Keratinocyte (primary cell): ENCODE measurements at regions not wholly inside any gene's neighbourhood (a gene's known extent, or its start where the extent isn't known, plus 50 kb on each side); places are given as distances from the start of the nearest gene placed in this dataset.

ENCODE experiments used
- DNase-seq: peaks from one replicate; pipeline ENCODE4 v3.0.0-alpha.2; 2011; ENCODE audit warnings: low read depth, missing footprints, low spot score
- FAIRE-seq: peaks from 2 replicates; lab custom pipeline; 2011; peaks lifted over from hg19 to GRCh38; lab: Jason Lieb, UNC
- H2AFZ ChIP-seq: 2 replicates; pipeline ENCODE4 v1.6.0; 2012; ENCODE audit warnings: low read length, control low read depth, inconsistent platforms; ENCODE audit not compliant: control insufficient read depth
- H3K27ac ChIP-seq: 2 replicates; pipeline ENCODE4 v1.5.1; 2011; ENCODE audit warnings: low read length; ENCODE audit not compliant: control insufficient read depth, insufficient read depth
- H3K27me3 ChIP-seq: 3 replicates; pipeline ENCODE4 v1.6.0; 2011; ENCODE audit warnings: low read length; ENCODE audit not compliant: control insufficient read depth, insufficient read depth; ENCODE audit errors: extremely low read depth
- H3K36me3 ChIP-seq, 2 experiments: 2 replicates in 1 of 2; 3 replicates in 1 of 2; pipeline ENCODE4 v1.5.1; 2011; ENCODE audit warnings: low read length in 2 of 2, mild to moderate bottlenecking in 1 of 2; ENCODE audit not compliant: control insufficient read depth in 2 of 2, insufficient read depth in 2 of 2; ENCODE audit errors: extremely low read depth in 1 of 2
- H3K4me1 ChIP-seq: 3 replicates; pipeline ENCODE4 v1.5.1; 2011; ENCODE audit warnings: low read length; ENCODE audit not compliant: control insufficient read depth, insufficient read depth; ENCODE audit errors: extremely low read depth
- H3K4me2 ChIP-seq: 3 replicates; pipeline ENCODE4 v1.6.0; 2011; ENCODE audit warnings: low read depth, low read length; ENCODE audit not compliant: control insufficient read depth, insufficient read depth; ENCODE audit errors: extremely low read depth
- H3K4me3 ChIP-seq, 3 experiments: fragments of 200-600 bp in 1 of 3; sonication (generic) in 1 of 3; 2 replicates in 2 of 3; 3 replicates in 1 of 3; pipeline ENCODE4 v1.5.1; 2011 to 2016; ENCODE audit warnings: low read length in 3 of 3, mild to moderate bottlenecking in 3 of 3, control low read depth in 2 of 3, inconsistent platforms in 1 of 3, low read depth in 1 of 3, mixed read lengths in 1 of 3, mixed run types in 1 of 3, moderate library complexity in 1 of 3; ENCODE audit not compliant: control insufficient read depth in 2 of 3, insufficient read depth in 2 of 3; ENCODE audit errors: extremely low read depth in 1 of 3
- H3K79me2 ChIP-seq: 2 replicates; pipeline ENCODE4 v1.6.0; 2012; ENCODE audit warnings: low read length; ENCODE audit not compliant: control insufficient read depth, insufficient read depth
- H3K9ac ChIP-seq: 3 replicates; pipeline ENCODE4 v1.6.0; 2011; ENCODE audit warnings: low read length; ENCODE audit not compliant: control insufficient read depth, insufficient read depth; ENCODE audit errors: extremely low read depth
- H3K9me1 ChIP-seq: 3 replicates; pipeline ENCODE4 v1.6.0; 2011; ENCODE audit warnings: low read length; ENCODE audit not compliant: control insufficient read depth, insufficient read depth; ENCODE audit errors: extremely low read depth
- H3K9me3 ChIP-seq: 2 replicates; pipeline ENCODE4 v1.5.1; 2012; ENCODE audit warnings: low read depth, low read length; ENCODE audit not compliant: control insufficient read depth
- H4K20me1 ChIP-seq: 3 replicates; pipeline ENCODE4 v1.6.0; 2011; ENCODE audit warnings: low read length; ENCODE audit not compliant: control insufficient read depth, insufficient read depth; ENCODE audit errors: extremely low read depth
- CTCF ChIP-seq, 3 experiments: IDR thresholded peaks in 1 of 3; conservative IDR thresholded peaks in 1 of 3; optimal IDR thresholded peaks in 1 of 3; 2 replicates in 2 of 3; 3 replicates in 1 of 3; pipeline versions ENCODE3 to v1.5.1; 2011; ENCODE audit warnings: low read length in 3 of 3, mild to moderate bottlenecking in 3 of 3, moderate library complexity in 2 of 3, control low read depth in 1 of 3, inconsistent platforms in 1 of 3; ENCODE audit not compliant: insufficient read depth in 2 of 3; ENCODE audit errors: extremely low read depth in 1 of 3
- EZH2 ChIP-seq: IDR thresholded peaks from one replicate; pipeline ENCODE4 v1.6.1; 2012; ENCODE audit warnings: inconsistent platforms, mild to moderate bottlenecking, low read length, moderate library complexity
- dilution Hi-C: fragments of 300-500 bp; cut with MboI; formaldehyde crosslinking; loops from one replicate; pipeline ENCODE4 v1.7.0; 2020; ENCODE audit warnings: low sequenced_read_pairs; ENCODE audit not compliant: extremely low pct_ligation_motif_present

DNA sequence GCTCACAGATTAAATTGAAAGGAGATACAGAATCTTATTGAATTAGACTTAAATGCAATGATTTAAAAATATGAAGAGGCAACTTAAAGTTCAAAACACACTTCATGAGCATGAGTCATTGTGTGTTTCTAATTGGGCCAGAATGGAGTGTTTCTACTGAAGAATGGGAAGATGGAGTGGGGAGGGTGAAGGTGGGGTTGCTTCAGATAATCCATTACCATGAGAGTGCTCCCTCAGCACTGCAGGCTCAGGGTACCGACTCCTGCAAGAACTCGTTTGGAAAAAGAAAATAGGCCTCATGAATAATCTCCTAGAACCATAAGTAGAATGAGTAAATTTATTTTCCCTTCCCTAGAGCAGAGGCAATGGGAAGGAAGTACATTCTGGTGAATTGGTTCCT is 372.8 kb downstream of the TOX3 start:
- no peak overlapping the region for H3K9ac ChIP-seq
- H3K9me1 ChIP-seq = no peaks in the 10 kb centered on the region
- no peaks in the 10 kb centered on the region for H4K20me1 ChIP-seq
- H3K27ac ChIP-seq = no peak overlapping the region
- H2AFZ ChIP-seq = no peak overlapping the region
- no peak for FAIRE-seq
- H3K4me1 ChIP-seq = no peaks in the 10 kb centered on the region
- dilution Hi-C loops = no loop called here
- TF ChIP-seq EZH2 = no peak
- no peak for TF ChIP-seq CTCF (optimal IDR thresholded peaks at IDR 0.05 in 1 of 3, IDR thresholded peaks at IDR 0.05 in 1 of 3, conservative IDR thresholded peaks at IDR 0.05 in 1 of 3; ENCODE audit: extremely low read depth in 1 of 3, insufficient read depth in 2 of 3, low read length in 3 of 3)
- H3K27me3 ChIP-seq = no peaks in the 10 kb centered on the region
- no peaks in the 10 kb centered on the region for H3K36me3 ChIP-seq
- H3K79me2 ChIP-seq = no peaks in the 10 kb centered on the region
- no peak overlapping the region for H3K4me3 ChIP-seq
- H3K4me2 ChIP-seq = no peak overlapping the region
- no peaks in the 10 kb centered on the region for H3K9me3 ChIP-seq
- no peak for DNase-seq

DNA sequence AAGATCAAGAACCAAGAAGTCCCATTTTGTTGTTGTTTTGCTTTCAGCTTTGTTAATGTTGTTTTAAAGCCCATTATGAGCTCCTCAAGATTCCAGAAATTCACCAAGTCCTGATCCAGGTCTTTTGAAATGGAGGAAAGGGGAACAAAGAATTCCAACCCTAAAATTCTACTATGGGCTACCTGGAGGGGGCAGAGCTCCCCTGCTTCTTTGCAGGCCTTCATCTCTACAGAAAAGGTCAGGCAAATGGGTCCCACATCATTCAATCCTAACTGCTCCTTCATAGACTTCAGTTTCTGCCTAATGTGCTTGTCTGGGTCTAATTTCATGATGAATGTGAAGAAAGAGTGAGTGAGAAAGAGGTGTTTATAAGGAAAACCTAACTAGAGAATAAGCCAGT is 375.5 kb downstream of the TOX3 start:
- no peak overlapping the region for H3K4me3 ChIP-seq
- no peaks in the 10 kb centered on the region for H3K9me1 ChIP-seq
- no peaks in the 10 kb centered on the region for H3K4me1 ChIP-seq
- TF ChIP-seq CTCF (optimal IDR thresholded peaks at IDR 0.05 in 1 of 3, IDR thresholded peaks at IDR 0.05 in 1 of 3, conservative IDR thresholded peaks at IDR 0.05 in 1 of 3; ENCODE audit: extremely low read depth in 1 of 3, insufficient read depth in 2 of 3, low read length in 3 of 3) (no peak), EZH2 (no peak)
- dilution Hi-C loops = no loop called here
- no peak overlapping the region for H3K9ac ChIP-seq
- H4K20me1 ChIP-seq = no peaks in the 10 kb centered on the region
- H3K36me3 ChIP-seq = no peaks in the 10 kb centered on the region
- H3K79me2 ChIP-seq = no peaks in the 10 kb centered on the region
- no peak for FAIRE-seq
- H3K27me3 ChIP-seq = no peaks in the 10 kb centered on the region
- H3K9me3 ChIP-seq = no peaks in the 10 kb centered on the region
- DNase-seq = no peak
- H3K4me2 ChIP-seq = no peak overlapping the region
- no peak overlapping the region for H2AFZ ChIP-seq
- H3K27ac ChIP-seq = no peak overlapping the region
